ENCODE measurements at regions not wholly inside any gene's neighbourhood (a gene's known extent, or its start where the extent isn't known, plus 50 kb on each side); places are given as distances from the start of the nearest gene placed in this dataset.

DNA sequence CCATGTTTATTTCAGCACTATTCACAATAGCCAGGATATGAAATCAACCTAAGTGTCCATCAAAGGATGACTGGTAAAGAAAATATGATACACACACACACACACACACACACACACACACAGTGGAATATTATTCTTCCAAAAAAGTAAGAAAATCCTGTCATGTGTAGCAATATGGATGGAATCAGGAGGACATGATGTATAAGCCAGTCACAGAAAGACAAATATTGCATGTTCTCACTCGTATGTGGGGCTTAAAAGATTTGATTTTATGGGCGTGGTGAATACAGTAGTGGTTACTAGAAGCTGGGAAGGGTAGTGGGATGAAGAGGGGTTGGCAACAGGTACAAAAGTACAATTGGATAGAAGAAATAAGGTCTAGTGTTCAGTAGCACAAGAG lies 207.0 kb upstream of the PRDM1 start:
- TF ChIP-seq POLR2A (IDR thresholded peaks at IDR 0.05; ENCODE audit: low read depth, low read length) (no peak), POLR2AphosphoS5 (IDR thresholded peaks at IDR 0.05; ENCODE audit: low read depth, low read length) (no peak), PAX5 (IDR thresholded peaks at IDR 0.05; ENCODE audit: insufficient read depth, low read length, severe bottlenecking) (no peak)

All from GM12891 (cell line).